ENCODE measurements at regions not wholly inside any gene's neighbourhood (a gene's known extent, or its start where the extent isn't known, plus 50 kb on each side); places are given as distances from the start of the nearest gene placed in this dataset.

- Mint-ChIP-seq H3K9me3 (peaks cover 0 to 4% of the 10 kb centered on the region in 2 donors), H3K27ac (no peak overlapping the region), H3K4me1 (no peaks in the 10 kb centered on the region), H3K36me3 (no peaks in the 10 kb centered on the region), H3K4me3 (no peak overlapping the region), H3K27me3 (ENCODE audit: low read depth in 2 of 2) (peaks cover 0 to 3% of the 10 kb centered on the region in 2 donors)
- H3K27ac ChIP-seq (ENCODE audit: low read length), result no peak overlapping the region
- H3K4me1 ChIP-seq (ENCODE audit: control insufficient read depth, insufficient read depth, low read length), result no peaks in the 10 kb centered on the region
- 80% methylated on average over 5 of the region's 5 CpGs for WGBS (ENCODE audit: insufficient coverage)
- no peak overlapping the region for H3K4me3 ChIP-seq (ENCODE audit: low read length)
- no peaks in the 10 kb centered on the region for H3K36me3 ChIP-seq (ENCODE audit: control insufficient read depth, insufficient read depth, low read length)
- no peak for ATAC-seq
- no peaks in the 10 kb centered on the region for H3K9me3 ChIP-seq (ENCODE audit: control insufficient read depth, insufficient read depth, low read length)
- no peak for TF ChIP-seq CTCF (IDR thresholded peaks at IDR 0.05)
- intact Hi-C loops (cut with micrococcal nuclease), result no loop called here
- DNase-seq, result no peak
- no peaks in the 10 kb centered on the region for H3K27me3 ChIP-seq (ENCODE audit: control insufficient read depth, insufficient read depth, low read length)
Observed at GRCh38 chr5:57408285-57408684, 74.3 kb downstream of the ACTBL2 start.

GRCh38 chr5:57407391-57407790, 75.2 kb downstream of the ACTBL2 start:
- whole genome bisulfite sequencing (ENCODE audit: insufficient coverage), result 74% methylated on average over 4 of the region's 5 CpGs
- H3K36me3 ChIP-seq (ENCODE audit: control insufficient read depth, insufficient read depth, low read length), result no peaks in the 10 kb centered on the region
- H3K27me3 Mint-ChIP-seq (ENCODE audit: low read depth in 2 of 2), result peaks cover 0 to 3% of the 10 kb centered on the region in 2 donors
- no peaks in the 10 kb centered on the region for H3K36me3 Mint-ChIP-seq
- no peak overlapping the region for H3K4me3 Mint-ChIP-seq
- H3K4me1 ChIP-seq (ENCODE audit: control insufficient read depth, insufficient read depth, low read length), result no peaks in the 10 kb centered on the region
- H3K9me3 ChIP-seq (ENCODE audit: control insufficient read depth, insufficient read depth, low read length), result no peaks in the 10 kb centered on the region
- DNase-seq (no peak), ATAC-seq (no peak)
- no peak overlapping the region for H3K27ac Mint-ChIP-seq
- peaks cover 0 to 6% of the 10 kb centered on the region in 2 donors for H3K9me3 Mint-ChIP-seq
- no peak overlapping the region for H3K27ac ChIP-seq (ENCODE audit: low read length)
- no peaks in the 10 kb centered on the region for H3K4me1 Mint-ChIP-seq
- no peak overlapping the region for H3K4me3 ChIP-seq (ENCODE audit: low read length)
- no peak for TF ChIP-seq CTCF (IDR thresholded peaks at IDR 0.05)
- intact Hi-C loops (cut with micrococcal nuclease), result no loop called here
- no peaks in the 10 kb centered on the region for H3K27me3 ChIP-seq (ENCODE audit: control insufficient read depth, insufficient read depth, low read length)

GRCh38 chr5:57406641-57407040, 76.0 kb downstream of the ACTBL2 start:
- no peaks in the 10 kb centered on the region for H3K4me1 ChIP-seq (ENCODE audit: control insufficient read depth, insufficient read depth, low read length)
- H3K36me3 ChIP-seq (ENCODE audit: control insufficient read depth, insufficient read depth, low read length), result no peaks in the 10 kb centered on the region
- ATAC-seq (no peak), DNase-seq (no peak)
- H3K27me3 ChIP-seq (ENCODE audit: control insufficient read depth, insufficient read depth, low read length), result no peaks in the 10 kb centered on the region
- Mint-ChIP-seq H3K27me3 (ENCODE audit: low read depth in 2 of 2) (peaks cover 0 to 3% of the 10 kb centered on the region in 2 donors), H3K27ac (no peak overlapping the region), H3K9me3 (peaks cover 0 to 6% of the 10 kb centered on the region in 2 donors), H3K4me1 (no peaks in the 10 kb centered on the region), H3K36me3 (no peaks in the 10 kb centered on the region), H3K4me3 (no peak overlapping the region)
- 84% methylated on average over 2 of the region's 2 CpGs for WGBS (ENCODE audit: insufficient coverage)
- H3K9me3 ChIP-seq (ENCODE audit: control insufficient read depth, insufficient read depth, low read length), result no peaks in the 10 kb centered on the region
- intact Hi-C loops (cut with micrococcal nuclease), result no loop called here
- no peak overlapping the region for H3K4me3 ChIP-seq (ENCODE audit: low read length)
- no peak overlapping the region for H3K27ac ChIP-seq (ENCODE audit: low read length)
- no peak for TF ChIP-seq CTCF (IDR thresholded peaks at IDR 0.05)

GRCh38 chr5:57405984-57406383, 76.6 kb downstream of the ACTBL2 start:
- Histone ChIP-seq H3K9me3 (ENCODE audit: control insufficient read depth, insufficient read depth, low read length) (no peaks in the 10 kb centered on the region), H3K4me3 (ENCODE audit: low read length) (no peak overlapping the region), H3K4me1 (ENCODE audit: control insufficient read depth, insufficient read depth, low read length) (no peaks in the 10 kb centered on the region), H3K36me3 (ENCODE audit: control insufficient read depth, insufficient read depth, low read length) (no peaks in the 10 kb centered on the region), H3K27me3 (ENCODE audit: control insufficient read depth, insufficient read depth, low read length) (no peaks in the 10 kb centered on the region), H3K27ac (ENCODE audit: low read length) (no peak overlapping the region)
- Mint-ChIP-seq H3K4me3 (no peak overlapping the region), H3K27ac (no peak overlapping the region), H3K36me3 (no peaks in the 10 kb centered on the region), H3K9me3 (peaks cover 0 to 6% of the 10 kb centered on the region in 2 donors), H3K27me3 (ENCODE audit: low read depth in 2 of 2) (peaks cover 0 to 3% of the 10 kb centered on the region in 2 donors), H3K4me1 (no peaks in the 10 kb centered on the region)
- TF ChIP-seq CTCF (IDR thresholded peaks at IDR 0.05), result no peak
- DNase-seq, result no peak
- intact Hi-C loops (cut with micrococcal nuclease), result no loop called here
- ATAC-seq, result no peak
